ENCODE measurements at regions not wholly inside any gene's neighbourhood (a gene's known extent, or its start where the extent isn't known, plus 50 kb on each side); places are given as distances from the start of the nearest gene placed in this dataset.
"Not testable (repeated sequence)": the region's sequence is repeated elsewhere in the genome, so short reads cannot be mapped to it uniquely, and the experiment has no call there.

GRCh38 chr3:24688446-24689148 is 193.9 kb upstream of the THRB start:
- no peak for DNase-seq

- DNase-seq: no peak
Measured at GRCh38 chr3:24689353-24689752, 194.7 kb upstream of the THRB start.

GRCh38 chr3:24690777-24691176 is 196.1 kb upstream of the THRB start:
- DNase-seq: no peak

GRCh38 chr3:24699078-24699477 is 204.4 kb upstream of the THRB start:
- DNase-seq: not testable (repeated sequence)

GRCh38 chr3:24704496-24704895 is 209.8 kb upstream of the THRB start:
- DNase-seq: no peak

- DNase-seq: no peak
Measured at GRCh38 chr3:24707936-24708335, 213.3 kb upstream of the THRB start.

GRCh38 chr3:24709956-24710355 is 215.3 kb upstream of the THRB start:
- DNase-seq: no peak

GRCh38 chr3:24713516-24713915 is 218.9 kb upstream of the THRB start:
- no peak for DNase-seq

GRCh38 chr3:24714436-24714835 is 219.8 kb upstream of the THRB start:
- DNase-seq: no peak

- DNase-seq: no peak
Measured at GRCh38 chr3:24715171-24715792, 220.6 kb upstream of the THRB start.

- DNase-seq: no peak
Measured at GRCh38 chr3:24722087-24722486, 227.4 kb upstream of the THRB start.

- no peak for DNase-seq
Measured at GRCh38 chr3:24725514-24726255, 231.0 kb upstream of the THRB start.

- no peak for DNase-seq
Measured at GRCh38 chr3:24726423-24726822, 231.8 kb upstream of the THRB start.

- no peak for DNase-seq
Measured at GRCh38 chr3:24730173-24730572, 235.5 kb upstream of the THRB start.

- no peak for DNase-seq
Measured at GRCh38 chr3:24734019-24734418, 239.4 kb upstream of the THRB start.

GRCh38 chr3:24736701-24737100 is 242.1 kb upstream of the THRB start:
- no peak for DNase-seq

- DNase-seq: no peak
Measured at GRCh38 chr3:24740326-24740725, 245.7 kb upstream of the THRB start.

GRCh38 chr3:24741506-24741905 is 246.9 kb upstream of the THRB start:
- DNase-seq: no peak

GRCh38 chr3:24748520-24748919 is 253.9 kb upstream of the THRB start:
- DNase-seq: no peak

- DNase-seq: no peak
Measured at GRCh38 chr3:24751020-24751419, 256.4 kb upstream of the THRB start.

- DNase-seq: no peak
Measured at GRCh38 chr3:24756101-24756888, 261.6 kb upstream of the THRB start.

- no peak for DNase-seq
Measured at GRCh38 chr3:24763393-24763792, 268.7 kb upstream of the THRB start.

- no peak for DNase-seq
Measured at GRCh38 chr3:24764236-24764915, 269.7 kb upstream of the THRB start.

Data from activated naive CD4-positive, alpha-beta T cell treated with anti-CD3 and anti-CD28 coated beads, Interleukin-2, amount 50 U/mL, for 16 hours (primary cell).